GM12878 (cell line): ENCODE measurements at regions not wholly inside any gene's neighbourhood (a gene's known extent, or its start where the extent isn't known, plus 50 kb on each side); places are given as distances from the start of the nearest gene placed in this dataset.

Source experiments
- ATAC-seq: fragments of 200-7000 bp; cut with Tn5 transposase; 3 replicates; pipeline ENCODE4 v1.9.1; 2020; ENCODE audit warnings: mild to moderate bottlenecking, moderate library complexity
- BruUV-seq: library from RNA; stranded (reverse); fragments of 400-500 nt; replicated peaks from 2 replicates; lab custom pipeline; 2021; lab: Mats Ljungman, UMichigan
- CTCF ChIA-PET: fragments of 300-600 bp; sonication (Branson Sonifier 250); formaldehyde crosslinking; extraction: SDS; loops from one replicate; lab custom pipeline; 2021; ENCODE audit warnings: inconsistent platforms; lab: Yijun Ruan, JAX
- POLR2A ChIA-PET: fragments of 350-600 bp; formaldehyde crosslinking; extraction: SDS; loops from one replicate; lab custom pipeline; 2021; ENCODE audit warnings: inconsistent platforms; lab: Charles Lee
- RAD21 ChIA-PET: fragments of 300-600 bp; sonication (Branson Sonifier 250); formaldehyde crosslinking; loops from one replicate; lab custom pipeline; 2023; ENCODE audit warnings: antibody characterized with exemption; ENCODE audit not compliant: unreplicated experiment; lab: Charles Lee
- SMC1A ChIA-PET: fragments of 300-600 bp; sonication (Branson Sonifier 250); formaldehyde crosslinking; loops from one replicate; lab custom pipeline; 2023; ENCODE audit not compliant: unreplicated experiment, uncharacterized antibody; lab: Charles Lee
- DNase-seq: peaks from one replicate; pipeline ENCODE4 v3.0.0-alpha.2; 2011; ENCODE audit warnings: low read depth, low spot score
- FAIRE-seq: peaks from 3 replicates; lab custom pipeline; 2011; peaks lifted over from hg19 to GRCh38; lab: Jason Lieb, UNC
- H2AFZ ChIP-seq: 2 replicates; pipeline ENCODE4 v1.6.0; 2011; ENCODE audit warnings: low read depth, low read length, control low read depth; ENCODE audit not compliant: control insufficient read depth
- H3K27ac ChIP-seq: 2 replicates; pipeline ENCODE4 v1.5.1; 2011; ENCODE audit warnings: control low read depth; ENCODE audit not compliant: control insufficient read depth, insufficient read depth
- H3K27me3 ChIP-seq, 2 experiments: replicated peaks in 1 of 2; 2 replicates each; pipeline versions ENCODE4 v1.6.0 to v1.6.1; 2011; ENCODE audit warnings: low read length in 1 of 2; ENCODE audit not compliant: control insufficient read depth in 2 of 2, insufficient read depth in 2 of 2
- H3K36me3 ChIP-seq, 2 experiments: 2 replicates each; pipeline ENCODE4 v1.5.1; 2011; ENCODE audit warnings: low read length in 1 of 2; ENCODE audit not compliant: control insufficient read depth in 2 of 2, insufficient read depth in 2 of 2
- H3K4me1 ChIP-seq: 2 replicates; pipeline ENCODE4 v1.6.1; 2011; ENCODE audit warnings: mild to moderate bottlenecking, low read length, moderate library complexity, mixed read lengths; ENCODE audit not compliant: control insufficient read depth, insufficient read depth
- H3K4me2 ChIP-seq: 2 replicates; pipeline ENCODE4 v1.6.0; 2011; ENCODE audit warnings: control low read depth; ENCODE audit not compliant: control insufficient read depth, insufficient read depth
- H3K4me3 ChIP-seq: fragments of 200-600 bp; sonication (generic); 2 replicates; pipeline ENCODE4 v1.5.1; 2016
- H3K79me2 ChIP-seq: 2 replicates; pipeline ENCODE4 v1.6.0; 2011; ENCODE audit warnings: low read length; ENCODE audit not compliant: control insufficient read depth, insufficient read depth
- H3K9ac ChIP-seq: 2 replicates; pipeline ENCODE4 v1.8.0; 2011; ENCODE audit warnings: low read length, control low read depth, mixed read lengths; ENCODE audit not compliant: control insufficient read depth, insufficient read depth
- H3K9me3 ChIP-seq: replicated peaks from 3 replicates; pipeline ENCODE4 v1.5.1; 2011; ENCODE audit warnings: mild to moderate bottlenecking, low read length; ENCODE audit not compliant: control insufficient read depth, insufficient read depth
- H4K20me1 ChIP-seq: 2 replicates; pipeline ENCODE4 v1.6.0; 2011; ENCODE audit not compliant: control insufficient read depth, insufficient read depth
- E2F4 ChIP-seq: IDR thresholded peaks from 2 replicates; pipeline ENCODE4 v1.6.1; 2012; ENCODE audit warnings: low read depth, low read length, improper control_type of control experiment
- EZH2 ChIP-seq: IDR thresholded peaks from 2 replicates; pipeline ENCODE4 v1.6.1; 2012; ENCODE audit warnings: low read depth, mild to moderate bottlenecking, control low read depth, inconsistent platforms, low read length, borderline replicate concordance; ENCODE audit not compliant: control insufficient read depth
- FOXM1 ChIP-seq: IDR thresholded peaks from 2 replicates; pipeline ENCODE4 v1.6.1; 2012; ENCODE audit warnings: low read depth, mild to moderate bottlenecking, inconsistent platforms, low read length, moderate library complexity
- MEF2B ChIP-seq: fragments of 450-650 bp; IDR thresholded peaks from 2 replicates; pipeline ENCODE4 v1.6.1; 2018; ENCODE audit warnings: mild to moderate bottlenecking, moderate library complexity; ENCODE audit not compliant: partially characterized antibody, poor library complexity, severe bottlenecking
- NFYA ChIP-seq: IDR thresholded peaks from 2 replicates; pipeline ENCODE4 v1.6.1; 2011; ENCODE audit warnings: low read depth, mild to moderate bottlenecking, low read length, improper control_type of control experiment, borderline replicate concordance
- NR2C1 ChIP-seq: fragments of 450-650 bp; IDR thresholded peaks from 2 replicates; pipeline ENCODE4 v1.6.1; 2017; ENCODE audit warnings: antibody characterized with exemption, mild to moderate bottlenecking, moderate library complexity
- POLR2AphosphoS2 ChIP-seq: IDR thresholded peaks from 2 replicates; pipeline ENCODE4 v1.6.1; 2011; ENCODE audit warnings: low read depth, mild to moderate bottlenecking, low read length, improper control_type of control experiment, moderate library complexity
- RCOR1 ChIP-seq: conservative IDR thresholded peaks from 2 replicates; pipeline ENCODE4 v1.6.1; 2012; ENCODE audit warnings: low read depth, low read length, improper control_type of control experiment
- SIN3A ChIP-seq: IDR thresholded peaks from 2 replicates; pipeline ENCODE4 v1.6.1; 2012; ENCODE audit warnings: low read depth, low read length, improper control_type of control experiment
- SP1 ChIP-seq: IDR thresholded peaks from one replicate; pipeline ENCODE4 v1.6.1; 2011; ENCODE audit warnings: low read depth, low read length
- TBL1XR1 ChIP-seq: IDR thresholded peaks from 2 replicates; pipeline ENCODE4 v1.6.1; 2012; ENCODE audit warnings: low read depth, low read length, improper control_type of control experiment
- ZBTB11 ChIP-seq: fragments of 450-650 bp; formaldehyde crosslinking; IDR thresholded peaks from 2 replicates; pipeline ENCODE4 v1.5.0; 2022; ENCODE audit warnings: mild to moderate bottlenecking, missing genetic modification characterization
- ZZZ3 ChIP-seq: IDR thresholded peaks from 2 replicates; pipeline ENCODE4 v1.6.1; 2011; ENCODE audit warnings: low read depth; ENCODE audit not compliant: control insufficient read depth, insufficient read length
- WGBS: methylation state at CpG from one replicate; pipeline ENCODE4 v1.1.6; 2016; ENCODE audit warnings: low lambda C conversion rate; ENCODE audit not compliant: insufficient replicate concordance, insufficient coverage; ENCODE audit errors: missing lambda C conversion rate; 5-methylcytosine and 5-hydroxymethylcytosine counted together
- in situ Hi-C: fragments of 300-500 bp; cut with MboI; formaldehyde crosslinking; loops from 9 replicates; pipeline ENCODE4 v1.14.3; 2018; ENCODE audit warnings: mixed read lengths
- intact Hi-C: fragments of 100-400 bp; cut with micrococcal nuclease; formaldehyde crosslinking; loops from one replicate; pipeline ENCODE4 v1.14.2; 2022; ENCODE audit not compliant: unreplicated experiment
- TF ChIP-seq, protein P1 (sequence below): fragments of 450-650 bp; IDR thresholded peaks from 2 replicates; pipeline ENCODE4 v1.6.1; 2017; ENCODE audit warnings: low read depth, mild to moderate bottlenecking, moderate library complexity

DNA sequence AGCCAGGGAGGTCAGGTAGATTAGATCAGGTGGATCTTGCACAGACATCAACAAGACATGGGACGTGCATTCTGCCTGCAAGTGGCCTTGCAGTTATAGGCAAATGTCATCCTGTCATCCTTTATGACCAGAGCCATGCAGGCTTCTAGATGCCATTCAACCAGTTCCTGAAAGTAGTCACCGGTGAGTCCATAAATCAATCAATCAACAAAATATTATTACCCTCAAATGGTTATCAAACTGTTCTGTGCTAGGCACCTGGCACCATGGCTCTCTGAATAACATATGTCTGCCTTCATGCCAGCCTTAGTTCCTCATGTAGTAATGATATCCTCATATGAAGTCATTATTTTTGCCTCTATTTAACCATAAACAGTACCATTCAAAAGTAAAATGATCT lies 146.9 kb downstream of the TOMM20 start:
- Histone ChIP-seq H3K9ac (no peak overlapping the region), H3K4me1 (peaks cover 81% of the 10 kb centered on the region), H4K20me1 (no peaks in the 10 kb centered on the region)
- no peak for DNase-seq
- CTCF ChIA-PET = interaction anchor here (1.9 kb wide), 1 partner anchor 29 kb away, joined by 6 read pairs; no protein-coding TSS in a partner anchor
- FAIRE-seq = no peak
- no TSS peak for BruUV-seq
- RAD21 ChIA-PET = interaction anchor here (0.6 to 13.6 kb wide), 6 partner anchors 11 to 210 kb away, joined by 3 to 258 read pairs (median 58); no protein-coding TSS in a partner anchor
- TF ChIP-seq ZZZ3 (no peak), FOXM1 (no peak), NFYA (no peak), MEF2B (no peak), POLR2AphosphoS2 (no peak), SP1 (no peak), SIN3A (no peak), RCOR1 (no peak), EZH2 (no peak), E2F4 (no peak), TBL1XR1 (no peak), ZBTB11 (CRISPR knock-in tag) (no peak), NR2C1 (no peak)
- TF ChIP-seq, protein P1, sequence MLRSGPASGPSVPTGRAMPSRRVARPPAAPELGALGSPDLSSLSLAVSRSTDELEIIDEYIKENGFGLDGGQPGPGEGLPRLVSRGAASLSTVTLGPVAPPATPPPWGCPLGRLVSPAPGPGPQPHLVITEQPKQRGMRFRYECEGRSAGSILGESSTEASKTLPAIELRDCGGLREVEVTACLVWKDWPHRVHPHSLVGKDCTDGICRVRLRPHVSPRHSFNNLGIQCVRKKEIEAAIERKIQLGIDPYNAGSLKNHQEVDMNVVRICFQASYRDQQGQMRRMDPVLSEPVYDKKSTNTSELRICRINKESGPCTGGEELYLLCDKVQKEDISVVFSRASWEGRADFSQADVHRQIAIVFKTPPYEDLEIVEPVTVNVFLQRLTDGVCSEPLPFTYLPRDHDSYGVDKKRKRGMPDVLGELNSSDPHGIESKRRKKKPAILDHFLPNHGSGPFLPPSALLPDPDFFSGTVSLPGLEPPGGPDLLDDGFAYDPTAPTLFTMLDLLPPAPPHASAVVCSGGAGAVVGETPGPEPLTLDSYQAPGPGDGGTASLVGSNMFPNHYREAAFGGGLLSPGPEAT = no peak
- TF ChIP-seq, all 136 proteins: peak for 0
- ChIA-PET POLR2A (interaction anchor here (0.8 to 11.5 kb wide), 3 partner anchors 16 to 378 kb away, joined by 3 to 111 read pairs (median 108); no protein-coding TSS in a partner anchor), SMC1A (interaction anchor here (1.0 to 13.6 kb wide), 11 partner anchors 11 to 368 kb away, joined by 3 to 229 read pairs (median 44); no protein-coding TSS in a partner anchor)
- Histone ChIP-seq H2AFZ (no peak overlapping the region), H3K36me3 (no peaks in the 10 kb centered on the region), H3K4me2 (peak overlapping the region; percentile 91), H3K27me3 (no peaks in the 10 kb centered on the region), H3K79me2 (peaks cover 9% of the 10 kb centered on the region), H3K4me3 (no peak overlapping the region), H3K9me3 (no peaks in the 10 kb centered on the region; the same call in 2 of the 3 replicates), H3K27ac (peak overlapping the region; percentile 98)
- 52% methylated on average over 2 of the region's 2 CpGs for WGBS
- in situ Hi-C loops (no loop called here), intact Hi-C loops (no loop called here)
- no peak for ATAC-seq
